H1 (cell line): ENCODE measurements at regions not wholly inside any gene's neighbourhood (a gene's known extent, or its start where the extent isn't known, plus 50 kb on each side); places are given as distances from the start of the nearest gene placed in this dataset.

Experiments
- CTCF ChIA-PET: fragments of 300-600 bp; sonication (Branson Sonifier 250); formaldehyde crosslinking; loops from one replicate; lab custom pipeline; 2021; ENCODE audit not compliant: partially characterized antibody; lab: Charles Lee
- POLR2A ChIA-PET: fragments of 300-600 bp; sonication (Branson Sonifier 250); formaldehyde crosslinking; loops from one replicate; lab custom pipeline; 2021; ENCODE audit warnings: inconsistent platforms; ENCODE audit not compliant: partially characterized antibody; lab: Charles Lee
- DNase-seq, 2 experiments: peaks; one replicate each; pipeline versions ENCODE4 v3.0.0 to v3.0.0-alpha.2; 2010 to 2022; ENCODE audit warnings: low spot score in 2 of 2, low read depth in 1 of 2, mixed read lengths in 1 of 2
- FAIRE-seq: peaks from 2 replicates; lab custom pipeline; 2011; peaks lifted over from hg19 to GRCh38; lab: Jason Lieb, UNC
- H2AFZ ChIP-seq: 2 replicates; pipeline ENCODE4 v1.8.1; 2012; ENCODE audit warnings: low read length, inconsistent platforms
- H2AK5ac ChIP-seq: 2 replicates; pipeline ENCODE4 v1.6.1; 2013; ENCODE audit warnings: low read depth, low read length
- H2BK120ac ChIP-seq: replicated peaks from 2 replicates; pipeline ENCODE3; 2013; ENCODE audit warnings: low read depth, low read length, inconsistent platforms
- H2BK12ac ChIP-seq: 2 replicates; pipeline ENCODE4 v1.6.1; 2013; ENCODE audit warnings: low read depth, low read length
- H2BK15ac ChIP-seq: 2 replicates; pipeline ENCODE4 v1.6.1; 2013; ENCODE audit warnings: low read length
- H2BK20ac ChIP-seq: 2 replicates; pipeline ENCODE4 v1.6.1; 2013; ENCODE audit warnings: low read length
- H2BK5ac ChIP-seq: 2 replicates; pipeline ENCODE4 v1.6.1; 2013; ENCODE audit warnings: low read depth, low read length
- H3K14ac ChIP-seq: 2 replicates; pipeline ENCODE4 v1.6.1; 2013; ENCODE audit warnings: inconsistent platforms; ENCODE audit not compliant: insufficient read length
- H3K18ac ChIP-seq: 2 replicates; pipeline ENCODE4 v1.6.1; 2013; ENCODE audit warnings: low read length; ENCODE audit errors: extremely low read depth
- H3K23ac ChIP-seq: 2 replicates; pipeline ENCODE4 v1.6.1; 2013; ENCODE audit warnings: inconsistent platforms; ENCODE audit not compliant: insufficient read length
- H3K23me2 ChIP-seq: 2 replicates; pipeline ENCODE4 v1.6.1; 2013; ENCODE audit warnings: low read depth, low read length
- H3K27ac ChIP-seq: 2 replicates; pipeline ENCODE4 v1.6.1; 2011; ENCODE audit warnings: low read depth, low read length, inconsistent platforms
- H3K27me3 ChIP-seq, 4 experiments: replicated peaks in 1 of 4; 1 replicate in 1 of 4; 2 replicates in 3 of 4; pipeline versions ENCODE4 v1.6.1 to v1.8.1; 2011 to 2013; ENCODE audit warnings: low read length in 3 of 4, mild to moderate bottlenecking in 3 of 4, inconsistent platforms in 2 of 4, mixed read lengths in 2 of 4, moderate library complexity in 1 of 4; ENCODE audit not compliant: control insufficient read depth in 3 of 4, insufficient read depth in 3 of 4; ENCODE audit errors: extremely low read depth in 1 of 4
- H3K36me3 ChIP-seq, 4 experiments: 2 replicates each; pipeline versions ENCODE4 v1.6.1 to v1.8.1; 2011 to 2013; ENCODE audit warnings: mild to moderate bottlenecking in 4 of 4, low read length in 3 of 4, moderate library complexity in 2 of 4, control low read depth in 1 of 4, inconsistent platforms in 1 of 4; ENCODE audit not compliant: insufficient read depth in 4 of 4, control insufficient read depth in 2 of 4
- H3K4ac ChIP-seq: replicated peaks from 2 replicates; pipeline ENCODE3; 2013; ENCODE audit warnings: low read length, low read depth, mixed read lengths, inconsistent platforms; ENCODE audit not compliant: insufficient read length
- H3K4me1 ChIP-seq, 4 experiments: replicated peaks in 1 of 4; 1 replicate in 1 of 4; 2 replicates in 3 of 4; pipeline versions ENCODE4 v1.6.1 to v1.8.1; 2011 to 2013; ENCODE audit warnings: low read length in 3 of 4, inconsistent platforms in 2 of 4, mixed read lengths in 1 of 4; ENCODE audit not compliant: insufficient read depth in 4 of 4, control insufficient read depth in 3 of 4
- H3K4me2 ChIP-seq, 2 experiments: 2 replicates each; pipeline versions ENCODE4 v1.6.1 to v1.8.1; 2011 to 2013; ENCODE audit warnings: low read depth in 2 of 2, low read length in 2 of 2, control low read depth in 1 of 2, inconsistent platforms in 1 of 2, mild to moderate bottlenecking in 1 of 2; ENCODE audit not compliant: insufficient read depth in 1 of 2
- H3K4me3 ChIP-seq, 4 experiments: fragments of 200-600, 300-600 bp in 1 of 4; sonication (generic), shearing (Covaris generic), sonication (Bioruptor Twin) in 1 of 4; 2 replicates each; pipeline versions ENCODE4 v1.5.1 to v1.8.1; 2011 to 2016; ENCODE audit warnings: low read length in 4 of 4, low read depth in 3 of 4, control low read depth in 2 of 4, inconsistent platforms in 2 of 4, mild to moderate bottlenecking in 2 of 4, mixed read lengths in 1 of 4, moderate library complexity in 1 of 4; ENCODE audit not compliant: insufficient read depth in 2 of 4; ENCODE audit errors: extremely low read depth in 1 of 4
- H3K56ac ChIP-seq: replicated peaks from 2 replicates; pipeline ENCODE3; 2013; ENCODE audit warnings: low read depth, mild to moderate bottlenecking, mixed read lengths, low read length, inconsistent platforms; ENCODE audit not compliant: insufficient read length
- H3K79me1 ChIP-seq: 2 replicates; pipeline ENCODE4 v1.6.1; 2013; ENCODE audit warnings: low read depth, low read length, control low read depth
- H3K79me2 ChIP-seq, 2 experiments: 2 replicates each; pipeline versions ENCODE4 v1.6.1 to v1.8.1; 2012 to 2013; ENCODE audit warnings: low read length in 2 of 2, mild to moderate bottlenecking in 2 of 2, inconsistent platforms in 1 of 2; ENCODE audit not compliant: insufficient read depth in 2 of 2, control insufficient read depth in 1 of 2
- H3K9ac ChIP-seq, 4 experiments: replicated peaks in 1 of 4; 1 replicate in 1 of 4; 2 replicates in 3 of 4; pipeline versions ENCODE4 v1.6.1 to v1.8.1; 2011 to 2013; ENCODE audit warnings: low read depth in 3 of 4, low read length in 3 of 4, control low read depth in 2 of 4, mild to moderate bottlenecking in 2 of 4, moderate library complexity in 2 of 4, inconsistent platforms in 1 of 4; ENCODE audit errors: extremely low read depth in 1 of 4
- H3K9me3 ChIP-seq, 2 experiments: 2 replicates each; pipeline versions ENCODE4 v1.6.1 to v1.8.1; 2012 to 2013; ENCODE audit warnings: mild to moderate bottlenecking in 2 of 2, moderate library complexity in 2 of 2, control low read depth in 1 of 2, inconsistent platforms in 1 of 2, low read depth in 1 of 2, low read length in 1 of 2, mixed read lengths in 1 of 2; ENCODE audit not compliant: insufficient read depth in 2 of 2
- H4K20me1 ChIP-seq, 2 experiments: replicated peaks in 1 of 2; 2 replicates each; pipeline versions ENCODE3 to v1.8.1; 2011 to 2013; ENCODE audit warnings: inconsistent platforms in 2 of 2, low read length in 2 of 2, mild to moderate bottlenecking in 1 of 2; ENCODE audit not compliant: insufficient read depth in 2 of 2, control insufficient read depth in 1 of 2
- H4K5ac ChIP-seq: 2 replicates; pipeline ENCODE4 v1.6.1; 2013; ENCODE audit warnings: low read length, low read depth, mixed read lengths, inconsistent platforms; ENCODE audit not compliant: insufficient read length
- H4K8ac ChIP-seq: 2 replicates; pipeline ENCODE4 v1.8.0; 2013; ENCODE audit warnings: mild to moderate bottlenecking, moderate library complexity, low read length, inconsistent platforms; ENCODE audit not compliant: insufficient read depth; ENCODE audit errors: extremely low read depth
- H4K91ac ChIP-seq: replicated peaks from 2 replicates; pipeline ENCODE3; 2013; ENCODE audit warnings: low read length, mixed read lengths, inconsistent platforms; ENCODE audit not compliant: insufficient read length
- CBX5 ChIP-seq: fragments of 300-800, 300-1000 bp; sonication (generic); IDR thresholded peaks from 2 replicates; pipeline ENCODE4 v1.7.1; 2016; ENCODE audit warnings: antibody characterized with exemption, low read length, low read depth
- CREB1 ChIP-seq: IDR thresholded peaks from 2 replicates; pipeline ENCODE4 v1.6.1; 2012; ENCODE audit warnings: inconsistent platforms
- EZH2 ChIP-seq: fragments of 200-600 bp; sonication (generic); IDR thresholded peaks from 2 replicates; pipeline ENCODE4 v1.7.1; 2012; ENCODE audit warnings: low read depth, mild to moderate bottlenecking, moderate library complexity, low read length, inconsistent platforms; ENCODE audit not compliant: severe bottlenecking
- FOSL1 ChIP-seq: IDR thresholded peaks from 2 replicates; pipeline ENCODE4 v1.6.1; 2011; ENCODE audit warnings: mild to moderate bottlenecking, low read depth, low read length, moderate library complexity; ENCODE audit not compliant: insufficient read depth
- RNF2 ChIP-seq: fragments of 200-900, 300-1000 bp; sonication (generic); IDR thresholded peaks from 2 replicates; pipeline ENCODE4 v1.7.1; 2016; ENCODE audit warnings: borderline replicate concordance, low read depth, mild to moderate bottlenecking, antibody characterized with exemption, low read length; ENCODE audit not compliant: poor library complexity, severe bottlenecking; ENCODE audit errors: missing control alignments
- YY1 ChIP-seq: IDR thresholded peaks from 2 replicates; pipeline ENCODE4 v1.6.1; 2011; ENCODE audit warnings: low read depth, mild to moderate bottlenecking, low read length
- WGBS, 2 experiments: shearing (Covaris generic) in 1 of 2; methylation state at CpG; one replicate each; pipeline versions ENCODE4 v1.1.6 to v1.1.7; 2013 to 2015; ENCODE audit warnings: low lambda C conversion rate in 2 of 2, mixed read lengths in 2 of 2, inconsistent platforms in 1 of 2, low coverage in 1 of 2, missing lambda C conversion rate in 1 of 2; ENCODE audit not compliant: insufficient replicate concordance in 2 of 2, insufficient coverage in 1 of 2, insufficient read length in 1 of 2; ENCODE audit errors: extremely low coverage in 1 of 2, missing lambda C conversion rate in 1 of 2; 5-methylcytosine and 5-hydroxymethylcytosine counted together

DNA sequence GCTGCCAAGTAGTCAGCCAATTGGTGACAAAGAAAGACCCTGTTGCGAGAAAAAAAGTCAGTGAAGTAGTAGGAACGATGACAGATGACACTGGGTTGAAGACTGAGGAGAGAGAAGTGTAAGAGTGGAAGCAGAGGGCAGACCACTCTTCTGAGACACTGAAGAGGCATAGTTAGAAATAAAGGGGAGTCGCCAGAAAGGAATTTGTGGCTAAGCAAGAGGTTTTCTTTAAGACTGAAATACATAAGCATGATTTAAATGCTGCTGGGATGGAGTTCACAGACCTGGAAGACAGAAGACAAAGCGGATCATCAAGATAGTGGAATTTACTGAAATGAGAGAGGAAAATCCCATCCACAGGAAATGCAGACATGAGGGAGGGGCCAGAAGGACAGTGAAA lies 56.2 kb upstream of the USPL1 start:
- no peak overlapping the region for H2BK15ac ChIP-seq
- ChIA-PET CTCF (no interaction called here), POLR2A (interaction anchor here (1.2 kb wide), 1 partner anchor 12 kb away, joined by 3 read pairs; no protein-coding TSS in a partner anchor)
- no peaks in the 10 kb centered on the region for H4K20me1 ChIP-seq
- H3K27me3 ChIP-seq: no peaks in the 10 kb centered on the region
- H3K14ac ChIP-seq: no peak overlapping the region
- H3K23me2 ChIP-seq: no peaks in the 10 kb centered on the region
- no peak overlapping the region for H3K4ac ChIP-seq
- no peak overlapping the region for H2AK5ac ChIP-seq
- H4K8ac ChIP-seq: no peak overlapping the region
- FAIRE-seq: no peak
- H3K27ac ChIP-seq: no peak overlapping the region
- no peak overlapping the region for H2BK120ac ChIP-seq
- H3K18ac ChIP-seq: no peak overlapping the region
- no peak for DNase-seq
- 83% methylated on average over 4 of the region's 4 CpGs; no CpG with 5 or more reads in 1 of the 2 experiments for WGBS, 2 experiments
- no peaks in the 10 kb centered on the region for H3K79me2 ChIP-seq
- H3K4me3 ChIP-seq: no peak overlapping the region
- TF ChIP-seq RNF2 (no peak), YY1 (no peak), EZH2 (no peak), CBX5 (no peak), FOSL1 (no peak), CREB1 (no peak)
- H3K36me3 ChIP-seq: no peaks in the 10 kb centered on the region
- no peak overlapping the region for H3K56ac ChIP-seq
- H3K4me2 ChIP-seq: no peak overlapping the region
- no peak overlapping the region for H3K9ac ChIP-seq
- no peak overlapping the region for H2AFZ ChIP-seq
- no peak overlapping the region for H4K5ac ChIP-seq
- H3K79me1 ChIP-seq: no peaks in the 10 kb centered on the region
- no peak overlapping the region for H2BK5ac ChIP-seq
- H2BK12ac ChIP-seq: no peak overlapping the region
- no peaks in the 10 kb centered on the region for H3K9me3 ChIP-seq
- no peak overlapping the region for H2BK20ac ChIP-seq
- no peaks in the 10 kb centered on the region for H3K4me1 ChIP-seq
- H4K91ac ChIP-seq: no peak overlapping the region
- no peak overlapping the region for H3K23ac ChIP-seq
